Skeletal muscle cell (primary cell): ENCODE measurements at regions not wholly inside any gene's neighbourhood (a gene's known extent, or its start where the extent isn't known, plus 50 kb on each side); places are given as distances from the start of the nearest gene placed in this dataset.
"Not testable (repeated sequence)": the region's sequence is repeated elsewhere in the genome, so short reads cannot be mapped to it uniquely, and the experiment has no call there.

Experiments used
- DNase-seq: peaks from one replicate; pipeline ENCODE4 v3.0.0-alpha.2; 2010; ENCODE audit warnings: low read depth
- H3K4me3 ChIP-seq: 2 replicates; pipeline ENCODE4 v1.5.1; 2011; ENCODE audit warnings: low read depth, mild to moderate bottlenecking, control low read depth, low read length, moderate library complexity

GRCh38 chr10:3253974-3254373, 81.4 kb upstream of the PITRM1 start:
- H3K4me3 ChIP-seq, DNase-seq: not testable (repeated sequence)

- H3K4me3 ChIP-seq: no peak overlapping the region
- DNase-seq: no peak
Observed at GRCh38 chr10:3251172-3251571, 78.6 kb upstream of the PITRM1 start.

- no peak overlapping the region for H3K4me3 ChIP-seq
- DNase-seq: no peak
Observed at GRCh38 chr10:3249307-3249889, 76.8 kb upstream of the PITRM1 start.

GRCh38 chr10:3248526-3249306, 76.1 kb upstream of the PITRM1 start:
- peak; percentile 79 for DNase-seq
- no peak overlapping the region for H3K4me3 ChIP-seq

- DNase-seq: no peak
- H3K4me3 ChIP-seq: no peak overlapping the region
Observed at GRCh38 chr10:3245395-3245794, 72.8 kb upstream of the PITRM1 start.

GRCh38 chr10:3241967-3242650, 69.5 kb upstream of the PITRM1 start:
- DNase-seq: no peak
- H3K4me3 ChIP-seq: no peak overlapping the region

GRCh38 chr10:3241274-3241921, 68.8 kb upstream of the PITRM1 start:
- no peak for DNase-seq
- no peak overlapping the region for H3K4me3 ChIP-seq

- no peak for DNase-seq
- no peak overlapping the region for H3K4me3 ChIP-seq
Observed at GRCh38 chr10:3239920-3240894, 67.6 kb upstream of the PITRM1 start.

GRCh38 chr10:3239066-3239919, 66.7 kb upstream of the PITRM1 start:
- no peak for DNase-seq
- no peak overlapping the region for H3K4me3 ChIP-seq

GRCh38 chr10:3238115-3238871, 65.7 kb upstream of the PITRM1 start:
- no peak overlapping the region for H3K4me3 ChIP-seq
- DNase-seq: no peak

- no peak overlapping the region for H3K4me3 ChIP-seq
- DNase-seq: no peak
Observed at GRCh38 chr10:3237530-3237929, 64.9 kb upstream of the PITRM1 start.

GRCh38 chr10:3236644-3237404, 64.2 kb upstream of the PITRM1 start:
- no peak for DNase-seq
- no peak overlapping the region for H3K4me3 ChIP-seq

- no peak for DNase-seq
- H3K4me3 ChIP-seq: no peak overlapping the region
Observed at GRCh38 chr10:3235996-3236510, 63.5 kb upstream of the PITRM1 start.

GRCh38 chr10:3235395-3235794, 62.8 kb upstream of the PITRM1 start:
- no peak overlapping the region for H3K4me3 ChIP-seq
- no peak for DNase-seq

- DNase-seq: no peak
- no peak overlapping the region for H3K4me3 ChIP-seq
Observed at GRCh38 chr10:3233486-3233990, 61.0 kb upstream of the PITRM1 start.

GRCh38 chr10:3231951-3232730, 59.6 kb upstream of the PITRM1 start:
- H3K4me3 ChIP-seq: no peak overlapping the region
- DNase-seq: no peak
